GM19372 (cell line): ENCODE measurements at regions not wholly inside any gene's neighbourhood (a gene's known extent, or its start where the extent isn't known, plus 50 kb on each side); places are given as distances from the start of the nearest gene placed in this dataset.

ENCODE experiments used
- ATAC-seq: cut with Tn5 transposase; IDR thresholded peaks from one replicate; pipeline ENCODE4 v1.9.1; 2021; ENCODE audit warnings: mild to moderate bottlenecking, low read depth, moderate library complexity; ENCODE audit not compliant: unreplicated experiment

GRCh38 chr17:77358801-77359200 is 218.0 kb downstream of the SEC14L1 start:
- ATAC-seq = no peak

- ATAC-seq = no peak
Observed at GRCh38 chr17:77359236-77359635, 218.5 kb downstream of the SEC14L1 start.

GRCh38 chr17:77361986-77362620 is 221.3 kb downstream of the SEC14L1 start:
- ATAC-seq = no peak

GRCh38 chr17:77363821-77364361 is 223.1 kb downstream of the SEC14L1 start:
- no peak for ATAC-seq

- ATAC-seq = no peak
Observed at GRCh38 chr17:77364381-77364911, 223.7 kb downstream of the SEC14L1 start.

- ATAC-seq = no peak
Observed at GRCh38 chr17:77364941-77365583, 224.3 kb downstream of the SEC14L1 start.

- ATAC-seq = no peak
Observed at GRCh38 chr17:77365584-77366186, 224.9 kb downstream of the SEC14L1 start.

- no peak for ATAC-seq
Observed at GRCh38 chr17:77366206-77366557, 225.4 kb downstream of the SEC14L1 start.

GRCh38 chr17:77366558-77367245 is 225.9 kb downstream of the SEC14L1 start:
- ATAC-seq = no peak

- ATAC-seq = no peak
Observed at GRCh38 chr17:77369544-77369971, 228.8 kb downstream of the SEC14L1 start.

GRCh38 chr17:77370586-77370985 is 229.8 kb downstream of the SEC14L1 start:
- ATAC-seq = no peak

GRCh38 chr17:77371117-77371887 is 230.5 kb downstream of the SEC14L1 start:
- ATAC-seq = no peak

GRCh38 chr17:77371888-77372443 is 231.2 kb downstream of the SEC14L1 start:
- ATAC-seq = no peak

GRCh38 chr17:77372444-77373298 is 231.9 kb downstream of the SEC14L1 start:
- ATAC-seq = peak; percentile 64

GRCh38 chr17:77373299-77374169 is 232.8 kb downstream of the SEC14L1 start:
- no peak for ATAC-seq

GRCh38 chr17:77374170-77374936 is 233.6 kb downstream of the SEC14L1 start:
- ATAC-seq = no peak
